ENCODE measurements at regions not wholly inside any gene's neighbourhood (a gene's known extent, or its start where the extent isn't known, plus 50 kb on each side); places are given as distances from the start of the nearest gene placed in this dataset.

DNA sequence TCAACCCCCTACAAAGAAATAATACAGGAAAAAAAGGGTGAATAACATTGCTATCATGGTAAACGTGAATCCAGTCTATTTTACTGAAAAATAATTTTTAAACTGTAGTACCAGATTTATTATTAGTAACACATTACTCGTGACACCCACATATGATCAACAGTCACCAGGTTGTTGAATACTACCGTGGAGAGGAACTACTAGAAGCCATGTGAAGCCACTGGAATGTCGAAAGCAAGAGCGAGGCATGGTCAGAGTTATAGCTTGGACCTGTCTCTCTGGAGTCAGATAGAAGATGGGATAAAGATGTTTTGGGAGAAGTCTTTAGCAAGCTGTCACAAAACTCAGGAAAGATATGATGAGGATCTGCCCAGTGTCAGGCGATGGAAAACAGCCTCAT is 63.2 kb upstream of the EPB41L3 start (continued):
- TF ChIP-seq, protein P1, sequence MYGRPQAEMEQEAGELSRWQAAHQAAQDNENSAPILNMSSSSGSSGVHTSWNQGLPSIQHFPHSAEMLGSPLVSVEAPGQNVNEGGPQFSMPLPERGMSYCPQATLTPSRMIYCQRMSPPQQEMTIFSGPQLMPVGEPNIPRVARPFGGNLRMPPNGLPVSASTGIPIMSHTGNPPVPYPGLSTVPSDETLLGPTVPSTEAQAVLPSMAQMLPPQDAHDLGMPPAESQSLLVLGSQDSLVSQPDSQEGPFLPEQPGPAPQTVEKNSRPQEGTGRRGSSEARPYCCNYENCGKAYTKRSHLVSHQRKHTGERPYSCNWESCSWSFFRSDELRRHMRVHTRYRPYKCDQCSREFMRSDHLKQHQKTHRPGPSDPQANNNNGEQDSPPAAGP (tag by site-specific recombination; IDR thresholded peaks at IDR 0.05), result no peak

DNA sequence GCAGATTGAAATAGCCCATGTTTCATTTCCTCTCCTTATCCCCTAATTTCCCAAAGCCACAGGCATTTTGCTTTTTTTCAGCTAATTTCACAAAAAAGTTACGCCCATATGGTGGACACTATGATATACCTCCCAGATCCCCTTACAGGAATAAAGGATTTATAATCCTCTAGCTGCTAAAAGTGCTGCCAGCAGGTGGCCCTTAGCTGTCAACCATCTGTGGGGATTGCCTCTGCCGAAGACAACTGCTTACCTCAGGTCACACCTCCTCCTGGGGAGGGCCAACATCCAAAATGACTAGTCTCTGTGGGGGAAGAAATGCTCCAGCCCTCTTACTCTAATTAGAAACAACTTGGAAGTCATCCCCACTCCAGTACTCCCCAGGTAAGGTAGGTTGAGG is 61.0 kb upstream of the EPB41L3 start:
- Histone ChIP-seq H3K4me3 (ENCODE audit: low read depth, low read length) (no peak overlapping the region), H3K4me1 (ENCODE audit: control insufficient read depth, insufficient read depth, low read length) (peaks cover 22% of the 10 kb centered on the region), H3K27ac (ENCODE audit: extremely low read depth, low read depth, low read length) (no peak overlapping the region), H3K36me3 (ENCODE audit: control insufficient read depth in 2 of 2, insufficient read depth in 1 of 2, low read length in 2 of 2) (peaks cover 0 to 9% of the 10 kb centered on the region in 2 experiments; a peak in 2 of 3 replicates), H3K9me3 (ENCODE audit: control insufficient read depth, insufficient read depth, low read depth, low read length) (no peaks in the 10 kb centered on the region)
- ChIA-PET CTCF (interaction anchor here (0.6 to 1.2 kb wide), 4 partner anchors 10 to 463 kb away, joined by 3 to 4 read pairs (median 4); no protein-coding TSS in a partner anchor), POLR2A (interaction anchor here (0.5 kb wide), 1 partner anchor 18 kb away, joined by 5 read pairs; no protein-coding TSS in a partner anchor)
- peak; percentile 82; the same call in 1 of the 2 replicates for TF ChIP-seq MZF1 (tag by site-specific recombination; IDR thresholded peaks at IDR 0.05; ENCODE audit: borderline replicate concordance)
- no peak for TF ChIP-seq EGR2 (tag by site-specific recombination; IDR thresholded peaks at IDR 0.05; ENCODE audit: low read depth)
- no peak for TF ChIP-seq ZNF529 (tag by site-specific recombination; IDR thresholded peaks at IDR 0.05; ENCODE audit: insufficient replicate concordance)
- no peak for TF ChIP-seq SETDB1 (IDR thresholded peaks at IDR 0.05; ENCODE audit: insufficient read length, low read length)
- TF ChIP-seq ZNF624 (tag by site-specific recombination; IDR thresholded peaks at IDR 0.05), result no peak
- no peak for TF ChIP-seq SP3 (tag by site-specific recombination; IDR thresholded peaks at IDR 0.05)
- TF ChIP-seq, protein P2, sequence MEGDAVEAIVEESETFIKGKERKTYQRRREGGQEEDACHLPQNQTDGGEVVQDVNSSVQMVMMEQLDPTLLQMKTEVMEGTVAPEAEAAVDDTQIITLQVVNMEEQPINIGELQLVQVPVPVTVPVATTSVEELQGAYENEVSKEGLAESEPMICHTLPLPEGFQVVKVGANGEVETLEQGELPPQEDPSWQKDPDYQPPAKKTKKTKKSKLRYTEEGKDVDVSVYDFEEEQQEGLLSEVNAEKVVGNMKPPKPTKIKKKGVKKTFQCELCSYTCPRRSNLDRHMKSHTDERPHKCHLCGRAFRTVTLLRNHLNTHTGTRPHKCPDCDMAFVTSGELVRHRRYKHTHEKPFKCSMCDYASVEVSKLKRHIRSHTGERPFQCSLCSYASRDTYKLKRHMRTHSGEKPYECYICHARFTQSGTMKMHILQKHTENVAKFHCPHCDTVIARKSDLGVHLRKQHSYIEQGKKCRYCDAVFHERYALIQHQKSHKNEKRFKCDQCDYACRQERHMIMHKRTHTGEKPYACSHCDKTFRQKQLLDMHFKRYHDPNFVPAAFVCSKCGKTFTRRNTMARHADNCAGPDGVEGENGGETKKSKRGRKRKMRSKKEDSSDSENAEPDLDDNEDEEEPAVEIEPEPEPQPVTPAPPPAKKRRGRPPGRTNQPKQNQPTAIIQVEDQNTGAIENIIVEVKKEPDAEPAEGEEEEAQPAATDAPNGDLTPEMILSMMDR (tag by site-specific recombination; IDR thresholded peaks at IDR 0.05), result peak; percentile 13; the same call in 1 of the 2 replicates
- no peak for TF ChIP-seq HOXA7 (CRISPR knock-in tag; IDR thresholded peaks at IDR 0.05; ENCODE audit: borderline replicate concordance)
- no peak for TF ChIP-seq ZFP69B (tag by site-specific recombination; IDR thresholded peaks at IDR 0.05)
- no peak for TF ChIP-seq ZBTB21 (tag by site-specific recombination; IDR thresholded peaks at IDR 0.05)
- TF ChIP-seq REPIN1 (tag by site-specific recombination; IDR thresholded peaks at IDR 0.05; ENCODE audit: low read depth), result no peak
- no peak for TF ChIP-seq ZNF23 (tag by site-specific recombination; IDR thresholded peaks at IDR 0.05; ENCODE audit: borderline replicate concordance)
- no peak for TF ChIP-seq SCRT2 (tag by site-specific recombination; IDR thresholded peaks at IDR 0.05)
- TF ChIP-seq ZIC2 (tag by site-specific recombination; IDR thresholded peaks at IDR 0.05), result no peak
- TF ChIP-seq ZNF302 (tag by site-specific recombination; IDR thresholded peaks at IDR 0.05; ENCODE audit: low read depth), result no peak
- no peak for TF ChIP-seq ZNF501 (tag by site-specific recombination; IDR thresholded peaks at IDR 0.05)
- no peak for TF ChIP-seq ZFHX2 (tag by site-specific recombination; conservative IDR thresholded peaks at IDR 0.05)
- TF ChIP-seq, protein P3, sequence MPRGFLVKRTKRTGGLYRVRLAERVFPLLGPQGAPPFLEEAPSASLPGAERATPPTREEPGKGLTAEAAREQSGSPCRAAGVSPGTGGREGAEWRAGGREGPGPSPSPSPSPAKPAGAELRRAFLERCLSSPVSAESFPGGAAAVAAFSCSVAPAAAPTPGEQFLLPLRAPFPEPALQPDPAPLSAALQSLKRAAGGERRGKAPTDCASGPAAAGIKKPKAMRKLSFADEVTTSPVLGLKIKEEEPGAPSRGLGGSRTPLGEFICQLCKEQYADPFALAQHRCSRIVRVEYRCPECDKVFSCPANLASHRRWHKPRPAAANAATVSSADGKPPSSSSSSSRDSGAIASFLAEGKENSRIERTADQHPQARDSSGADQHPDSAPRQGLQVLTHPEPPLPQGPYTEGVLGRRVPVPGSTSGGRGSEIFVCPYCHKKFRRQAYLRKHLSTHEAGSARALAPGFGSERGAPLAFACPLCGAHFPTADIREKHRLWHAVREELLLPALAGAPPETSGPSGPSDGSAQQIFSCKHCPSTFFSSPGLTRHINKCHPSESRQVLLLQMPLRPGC (tag by site-specific recombination; IDR thresholded peaks at IDR 0.05), result no peak

DNA sequence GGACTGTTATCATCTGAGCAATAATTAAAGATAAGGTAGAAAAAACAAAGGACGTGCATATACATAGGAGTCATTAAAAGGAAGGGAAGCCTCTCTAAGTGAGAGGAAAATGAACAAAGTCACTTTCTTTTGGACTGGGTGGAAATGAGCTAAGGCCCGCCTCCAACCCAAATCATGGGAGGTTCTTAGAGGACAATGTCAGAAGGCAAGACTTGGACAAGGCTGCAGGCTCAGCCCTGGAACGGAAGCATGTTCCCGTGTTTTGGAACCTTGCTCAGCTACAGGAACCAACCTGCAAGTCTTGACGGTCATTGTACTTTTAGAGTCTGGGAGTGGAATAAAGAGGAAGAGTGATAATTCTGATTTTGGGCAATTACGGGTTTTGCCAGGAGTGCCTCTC is 59.4 kb upstream of the EPB41L3 start:
- POLR2A ChIA-PET, result interaction anchor here (1.4 kb wide), 1 partner anchor 27 kb away, joined by 6 read pairs; no protein-coding TSS in a partner anchor
- CTCF ChIA-PET, result interaction anchor here (0.6 to 1.2 kb wide), 4 partner anchors 24 to 671 kb away, joined by 3 to 4 read pairs (median 3); no protein-coding TSS in a partner anchor
- TF ChIP-seq KLF10 (tag by site-specific recombination; IDR thresholded peaks at IDR 0.05), result no peak
- TF ChIP-seq, protein P4, sequence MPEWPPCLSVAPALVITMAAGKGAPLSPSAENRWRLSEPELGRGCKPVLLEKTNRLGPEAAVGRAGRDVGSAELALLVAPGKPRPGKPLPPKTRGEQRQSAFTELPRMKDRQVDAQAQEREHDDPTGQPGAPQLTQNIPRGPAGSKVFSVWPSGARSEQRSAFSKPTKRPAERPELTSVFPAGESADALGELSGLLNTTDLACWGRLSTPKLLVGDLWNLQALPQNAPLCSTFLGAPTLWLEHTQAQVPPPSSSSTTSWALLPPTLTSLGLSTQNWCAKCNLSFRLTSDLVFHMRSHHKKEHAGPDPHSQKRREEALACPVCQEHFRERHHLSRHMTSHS (tag by site-specific recombination; IDR thresholded peaks at IDR 0.05), result no peak
- no peak for TF ChIP-seq KLF16 (tag by site-specific recombination; IDR thresholded peaks at IDR 0.05)
- TF ChIP-seq SP2 (tag by site-specific recombination; IDR thresholded peaks at IDR 0.05), result no peak
- no peak for TF ChIP-seq ZNF596 (tag by site-specific recombination; IDR thresholded peaks at IDR 0.05)
- TF ChIP-seq, protein P5, sequence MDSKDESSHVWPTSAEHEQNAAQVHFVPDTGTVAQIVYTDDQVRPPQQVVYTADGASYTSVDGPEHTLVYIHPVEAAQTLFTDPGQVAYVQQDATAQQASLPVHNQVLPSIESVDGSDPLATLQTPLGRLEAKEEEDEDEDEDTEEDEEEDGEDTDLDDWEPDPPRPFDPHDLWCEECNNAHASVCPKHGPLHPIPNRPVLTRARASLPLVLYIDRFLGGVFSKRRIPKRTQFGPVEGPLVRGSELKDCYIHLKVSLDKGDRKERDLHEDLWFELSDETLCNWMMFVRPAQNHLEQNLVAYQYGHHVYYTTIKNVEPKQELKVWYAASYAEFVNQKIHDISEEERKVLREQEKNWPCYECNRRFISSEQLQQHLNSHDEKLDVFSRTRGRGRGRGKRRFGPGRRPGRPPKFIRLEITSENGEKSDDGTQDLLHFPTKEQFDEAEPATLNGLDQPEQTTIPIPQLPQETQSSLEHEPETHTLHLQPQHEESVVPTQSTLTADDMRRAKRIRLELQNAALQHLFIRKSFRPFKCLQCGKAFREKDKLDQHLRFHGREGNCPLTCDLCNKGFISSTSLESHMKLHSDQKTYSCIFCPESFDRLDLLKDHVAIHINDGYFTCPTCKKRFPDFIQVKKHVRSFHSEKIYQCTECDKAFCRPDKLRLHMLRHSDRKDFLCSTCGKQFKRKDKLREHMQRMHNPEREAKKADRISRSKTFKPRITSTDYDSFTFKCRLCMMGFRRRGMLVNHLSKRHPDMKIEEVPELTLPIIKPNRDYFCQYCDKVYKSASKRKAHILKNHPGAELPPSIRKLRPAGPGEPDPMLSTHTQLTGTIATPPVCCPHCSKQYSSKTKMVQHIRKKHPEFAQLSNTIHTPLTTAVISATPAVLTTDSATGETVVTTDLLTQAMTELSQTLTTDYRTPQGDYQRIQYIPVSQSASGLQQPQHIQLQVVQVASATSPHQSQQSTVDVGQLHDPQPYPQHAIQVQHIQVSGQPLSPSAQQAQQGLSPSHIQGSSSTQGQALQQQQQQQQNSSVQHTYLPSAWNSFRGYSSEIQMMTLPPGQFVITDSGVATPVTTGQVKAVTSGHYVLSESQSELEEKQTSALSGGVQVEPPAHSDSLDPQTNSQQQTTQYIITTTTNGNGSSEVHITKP (tag by site-specific recombination; IDR thresholded peaks at IDR 0.05), result no peak
- TF ChIP-seq SP3 (tag by site-specific recombination; IDR thresholded peaks at IDR 0.05), result no peak
- no peak for TF ChIP-seq GLIS1 (tag by site-specific recombination; IDR thresholded peaks at IDR 0.05)

More for the DNA sequence above, 59.4 kb upstream of the EPB41L3 start:
- Histone ChIP-seq H3K9me3 (ENCODE audit: control insufficient read depth, insufficient read depth, low read depth, low read length) (no peaks in the 10 kb centered on the region), H3K36me3 (ENCODE audit: control insufficient read depth in 2 of 2, insufficient read depth in 1 of 2, low read length in 2 of 2) (peaks cover 0 to 4% of the 10 kb centered on the region in 2 experiments; a peak in 2 of 3 replicates), H3K4me1 (ENCODE audit: control insufficient read depth, insufficient read depth, low read length) (peaks cover 22% of the 10 kb centered on the region), H3K27ac (ENCODE audit: extremely low read depth, low read depth, low read length) (no peak overlapping the region), H3K4me3 (ENCODE audit: low read depth, low read length) (no peak overlapping the region)
